ENCODE measurements at regions not wholly inside any gene's neighbourhood (a gene's known extent, or its start where the extent isn't known, plus 50 kb on each side); places are given as distances from the start of the nearest gene placed in this dataset.

DNA sequence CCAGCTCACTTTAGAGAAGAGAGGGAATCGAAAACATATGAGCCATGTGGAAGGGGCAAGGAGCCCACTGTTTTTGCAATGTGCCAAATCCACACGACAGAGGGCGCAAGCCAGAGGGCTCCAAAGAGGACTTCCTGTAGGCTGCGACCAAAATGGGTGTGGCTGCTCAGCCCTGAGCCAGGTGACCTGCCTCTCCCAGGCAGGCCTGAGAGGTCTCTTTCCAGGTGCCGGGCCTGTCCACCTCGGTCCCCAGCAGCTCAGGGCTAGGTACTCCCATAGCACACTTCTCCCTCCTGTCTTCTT, 153.8 kb downstream of the TTC32 start:
- DNase-seq (ENCODE audit: low read depth): no peak

DNA sequence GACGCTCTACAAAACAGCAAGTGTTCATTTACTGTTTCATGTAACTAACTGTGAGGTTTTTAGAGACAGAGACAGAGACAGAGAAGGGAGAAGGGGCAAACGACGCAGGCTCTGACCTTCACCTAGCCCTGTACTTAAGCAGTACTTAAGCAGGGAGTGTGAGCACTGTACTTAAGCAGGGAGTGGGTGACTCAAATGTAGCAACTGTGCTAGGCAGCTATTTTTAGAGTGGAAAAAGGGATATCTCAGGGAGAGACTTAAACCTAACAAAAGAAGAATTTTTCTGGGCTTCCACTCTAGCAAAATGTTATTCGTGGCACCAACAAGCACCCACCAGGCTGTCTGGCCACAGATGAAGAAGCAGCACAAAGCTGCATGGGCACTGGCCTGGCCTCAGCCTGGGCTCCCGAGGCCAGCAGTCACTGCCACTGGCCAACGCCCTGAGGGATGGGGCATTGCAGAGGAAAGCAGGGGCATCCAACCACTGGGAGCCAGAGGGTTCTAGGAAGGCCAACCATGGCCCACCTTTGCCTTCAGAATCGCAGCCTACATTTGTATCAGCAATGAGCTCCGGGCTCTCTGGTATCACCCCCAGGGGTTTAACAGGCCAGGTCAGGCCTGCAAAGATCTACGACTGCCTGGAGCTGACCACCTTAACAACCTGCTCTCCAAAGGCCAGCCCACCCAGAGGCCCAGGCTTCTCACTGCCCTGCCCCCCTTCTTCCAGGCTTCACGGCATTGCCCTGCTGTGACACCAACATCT, 154.3 kb downstream of the TTC32 start:
- DNase-seq (ENCODE audit: low read depth): no peak

DNA sequence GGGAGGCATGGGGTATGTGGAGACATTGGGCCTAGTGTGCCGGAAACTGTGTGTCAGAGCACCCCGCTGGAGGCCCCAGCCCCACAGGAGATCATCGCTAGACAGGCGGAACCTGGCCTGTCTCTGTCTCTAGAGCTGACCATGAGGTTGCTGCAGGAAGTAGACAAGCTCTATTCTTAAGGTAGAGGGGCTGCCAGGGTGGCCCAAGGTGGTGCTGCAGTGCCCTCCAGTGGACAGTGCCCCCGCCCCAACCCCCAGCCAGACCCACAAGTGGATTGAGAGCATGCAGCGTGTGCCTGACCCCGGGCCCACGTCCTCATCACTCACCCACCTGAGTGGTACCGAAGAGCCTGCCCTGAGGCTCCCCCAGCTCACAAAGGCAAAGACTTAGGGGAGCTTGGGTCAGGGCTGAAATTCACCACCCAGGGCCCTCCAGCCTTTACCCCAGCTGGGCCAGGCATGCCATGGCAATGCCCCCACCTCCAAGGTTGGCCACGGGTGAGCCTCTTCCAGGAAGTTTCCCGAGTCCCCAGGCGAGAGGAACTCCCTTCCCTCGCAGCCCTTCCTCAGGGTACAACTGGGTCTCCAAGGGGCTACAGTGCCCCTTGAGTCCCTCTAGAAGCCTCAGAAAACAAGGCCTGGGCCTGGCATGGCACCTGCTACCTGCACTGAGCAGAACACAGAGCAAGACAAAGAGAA, 155.0 kb downstream of the TTC32 start:
- DNase-seq (ENCODE audit: low read depth): no peak

DNA sequence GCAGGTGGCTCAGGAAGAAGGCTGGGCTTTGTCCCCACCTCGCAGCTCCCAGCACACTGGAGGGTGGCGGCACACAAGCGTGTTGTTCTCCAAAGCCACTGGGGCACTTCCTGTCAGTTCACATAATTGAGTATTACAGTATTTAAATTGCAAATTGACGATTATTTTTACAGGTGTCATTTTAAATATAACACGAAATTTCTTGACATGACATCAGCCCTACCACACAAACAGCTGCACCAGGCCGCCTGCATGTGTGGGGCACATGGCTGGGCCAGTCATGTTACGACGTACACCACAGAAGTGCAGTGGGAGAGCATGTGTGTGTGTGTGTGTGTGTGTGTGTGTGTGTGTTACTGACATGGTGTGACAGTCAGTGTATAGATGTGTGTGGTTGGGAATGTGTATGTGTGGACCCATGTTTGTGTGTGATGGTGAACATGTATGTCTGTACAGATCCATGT, 155.6 kb downstream of the TTC32 start:
- DNase-seq (ENCODE audit: low read depth): no peak

DNA sequence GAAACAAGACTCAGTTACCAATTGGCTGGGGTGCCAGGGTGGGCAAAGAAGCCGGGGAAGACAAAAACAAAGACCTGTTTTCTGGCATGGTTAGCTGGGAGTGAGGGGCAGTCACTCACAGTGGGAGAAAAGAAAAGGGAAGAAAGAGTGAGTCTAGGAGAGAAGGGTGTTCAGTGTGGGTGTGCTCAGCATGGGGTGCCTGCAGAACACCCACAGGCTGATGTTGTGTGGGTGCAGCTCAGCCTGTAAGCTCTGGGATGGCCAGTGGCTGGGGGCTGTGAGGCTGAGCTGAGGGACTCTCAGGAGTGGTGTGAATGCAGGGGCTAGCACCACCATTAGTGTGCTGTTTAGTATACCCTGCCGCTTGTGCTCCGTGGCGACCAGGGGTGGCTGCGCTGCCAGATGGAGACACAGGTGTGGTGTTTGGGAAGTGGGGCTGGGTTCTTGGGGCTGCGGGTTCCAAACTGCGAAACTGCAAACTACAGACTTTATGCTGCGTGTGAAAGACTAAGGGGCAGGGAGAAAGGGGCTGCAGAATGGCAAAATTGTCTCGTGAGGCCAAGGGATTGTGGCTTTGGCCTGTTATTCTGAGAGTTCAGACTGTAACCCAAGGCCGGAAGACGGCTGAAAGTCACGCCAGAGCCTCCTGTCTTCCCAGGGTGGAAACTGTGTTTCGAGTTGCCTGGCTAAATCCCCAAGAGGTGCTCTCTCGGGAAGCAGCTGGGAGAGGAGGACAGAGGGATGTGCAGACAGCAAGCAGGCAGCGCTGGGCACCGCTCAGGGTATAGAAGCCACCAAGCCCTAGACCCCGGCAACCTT, 156.3 kb downstream of the TTC32 start:
- DNase-seq (ENCODE audit: low read depth): no peak

DNA sequence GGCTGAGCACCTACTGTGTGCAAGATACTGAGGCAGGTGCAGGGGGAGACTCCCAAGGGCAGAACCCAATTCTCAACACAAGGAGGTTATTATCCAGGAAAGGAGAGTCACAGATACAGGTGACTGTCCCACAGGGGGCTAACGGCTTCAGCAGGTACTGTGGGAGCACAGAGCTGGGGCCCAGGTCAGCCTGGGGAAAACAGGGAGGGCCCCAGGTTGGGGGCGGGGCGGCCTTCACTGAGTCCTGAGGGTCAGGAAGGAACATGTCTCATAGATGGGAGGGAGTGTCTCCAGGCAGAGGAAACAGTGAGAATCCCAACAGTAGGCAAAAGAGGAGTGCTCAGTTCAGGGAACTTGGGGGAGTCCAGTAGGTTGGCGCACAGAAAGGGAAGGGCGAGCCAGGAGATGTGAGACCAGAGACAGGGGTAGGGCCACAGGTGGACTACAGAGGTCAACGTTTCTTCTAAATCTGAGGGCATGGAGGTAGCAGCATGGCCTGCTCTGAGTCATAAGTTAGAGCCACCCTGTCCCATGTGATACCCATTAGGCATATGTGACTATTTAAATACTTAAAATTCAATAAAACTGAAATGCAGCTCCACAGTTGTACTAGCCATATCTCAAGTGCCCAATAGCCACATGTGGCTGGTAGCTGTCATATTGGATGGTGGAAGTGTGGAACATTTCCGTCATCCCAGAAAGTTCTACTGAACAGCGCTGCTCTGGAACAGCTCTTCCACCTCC, 157.2 kb downstream of the TTC32 start:
- no peak for DNase-seq (ENCODE audit: low read depth)

DNA sequence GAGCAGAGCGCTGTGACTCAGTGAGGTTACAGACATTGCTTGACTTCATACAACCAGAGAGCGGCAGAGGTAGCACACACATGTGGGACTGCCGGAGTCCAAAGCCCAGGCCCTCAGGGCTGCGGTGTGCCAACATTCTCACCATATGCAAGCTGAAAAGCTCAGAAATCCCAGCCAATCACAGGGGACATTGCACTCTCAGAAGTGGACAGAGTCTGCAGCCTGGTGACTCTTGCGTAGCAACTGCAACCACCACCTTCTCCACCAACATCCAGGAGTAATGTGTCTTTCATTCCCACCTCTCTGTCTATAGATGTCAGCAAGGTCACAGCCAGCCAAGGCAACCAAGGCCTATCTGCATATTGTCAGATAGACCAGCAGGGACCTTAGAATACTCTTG, 158.1 kb downstream of the TTC32 start:
- DNase-seq (ENCODE audit: low read depth): no peak

DNA sequence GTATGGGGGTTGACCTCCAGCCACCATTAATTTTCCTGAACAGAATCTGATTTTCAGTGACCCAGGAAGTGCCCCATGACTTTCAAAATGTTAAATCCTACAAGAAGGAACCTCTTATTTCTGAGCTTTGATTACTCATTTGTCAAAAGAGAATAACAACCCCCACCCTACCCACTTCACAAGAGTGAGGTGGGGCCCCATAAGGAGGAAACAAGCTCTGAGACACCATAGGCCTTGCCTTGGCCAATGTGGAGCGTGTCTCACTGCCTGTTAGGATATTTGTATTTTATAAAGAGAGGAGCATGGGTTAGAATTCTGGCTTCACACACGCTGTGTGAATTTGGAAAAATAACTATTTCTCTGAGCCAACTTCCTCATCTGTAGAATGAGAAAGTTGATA, 158.9 kb downstream of the TTC32 start:
- no peak for DNase-seq (ENCODE audit: low read depth)

DNA sequence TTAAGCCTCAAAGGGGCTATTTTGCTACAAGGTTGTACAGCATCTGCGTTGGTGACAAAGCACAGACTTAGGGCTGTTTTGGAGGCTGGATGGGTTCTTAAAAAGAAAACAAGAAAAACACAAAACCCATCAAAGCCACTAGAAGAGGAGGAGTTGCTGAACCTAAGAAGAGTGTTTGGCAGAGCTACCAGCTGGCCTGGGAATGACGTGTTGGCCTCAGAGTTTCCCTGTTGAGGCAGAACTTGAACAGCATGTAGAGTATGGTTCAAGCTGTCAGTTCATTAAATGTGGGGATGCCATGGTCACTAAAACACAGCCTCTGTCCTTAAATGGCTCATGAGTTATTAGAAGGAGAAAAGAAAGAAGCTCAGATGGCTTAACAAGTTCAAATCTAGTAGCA, 162.5 kb downstream of the TTC32 start:
- no peak for DNase-seq (ENCODE audit: low read depth)

DNA sequence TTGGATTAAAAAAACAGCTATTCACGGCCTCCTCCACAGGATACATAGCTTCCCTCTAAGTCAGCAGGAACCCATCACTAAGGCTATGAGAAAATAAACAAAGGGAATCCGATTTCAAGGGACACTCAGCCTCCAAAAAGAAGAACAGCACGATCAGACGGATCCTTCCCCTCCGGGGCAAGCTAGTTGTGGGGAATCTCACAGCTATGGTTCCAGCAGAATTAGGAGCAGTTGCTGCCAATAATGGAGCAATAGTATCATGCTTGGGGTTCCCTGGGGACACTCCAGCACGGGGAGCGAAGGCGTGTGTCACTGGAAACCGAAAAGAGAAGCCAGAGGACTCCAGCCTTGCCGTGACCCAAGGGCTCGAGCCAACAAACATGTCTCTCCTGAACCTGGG, 163.1 kb downstream of the TTC32 start:
- DNase-seq (ENCODE audit: low read depth): no peak

DNA sequence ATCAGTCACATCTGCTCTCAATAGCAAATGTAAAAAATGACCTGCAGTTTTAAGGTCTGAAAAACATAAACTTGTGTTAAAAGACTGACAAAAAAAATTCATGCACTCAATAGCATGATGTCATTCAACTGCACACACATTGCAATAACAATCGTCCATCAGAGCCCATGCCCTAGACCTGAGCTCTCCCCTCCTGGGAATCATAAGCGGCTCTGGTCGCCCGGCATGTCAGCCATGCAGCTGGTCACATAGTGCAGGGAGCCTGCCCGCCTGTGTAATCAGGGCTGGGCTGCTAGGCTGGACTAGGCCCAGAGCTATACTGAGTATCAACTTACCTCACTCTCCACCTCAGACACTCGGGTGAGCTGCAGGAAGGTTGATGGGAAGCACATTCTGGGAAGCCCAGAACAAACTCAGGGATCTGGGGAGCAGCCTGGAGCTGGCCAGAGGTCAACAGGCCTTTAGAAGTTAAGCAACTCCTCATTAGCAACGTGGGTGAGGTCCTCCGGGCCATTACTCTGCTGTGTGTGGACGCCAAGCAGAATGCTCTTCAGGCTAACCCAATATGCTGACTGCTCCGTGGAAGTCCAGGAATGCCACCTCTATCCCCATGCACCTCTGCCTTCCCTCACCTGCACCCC, 165.5 kb downstream of the TTC32 start:
- DNase-seq (ENCODE audit: low read depth): no peak

DNA sequence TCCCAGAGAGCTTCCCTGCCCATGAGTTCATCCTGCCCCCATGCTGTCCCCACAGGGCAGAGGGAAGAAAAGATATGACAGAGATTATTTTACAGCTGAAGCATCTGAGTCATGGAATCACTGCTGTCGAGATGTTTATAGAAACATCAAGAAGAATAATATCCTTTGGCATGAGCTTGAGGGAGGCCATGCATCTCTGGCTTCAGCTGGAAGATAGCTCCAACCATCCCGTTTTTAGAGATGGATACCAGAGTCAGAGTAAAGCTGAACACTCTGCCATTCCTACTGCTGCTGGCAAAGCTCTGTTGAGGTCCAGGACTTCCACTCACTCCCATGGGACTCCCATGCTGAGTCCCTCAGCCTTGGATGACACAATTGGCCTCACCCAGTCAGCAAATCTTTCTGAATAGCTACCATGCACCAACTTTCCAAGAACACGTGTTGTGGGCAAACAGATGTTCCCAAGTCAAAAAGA, 167.8 kb downstream of the TTC32 start:
- no peak for DNase-seq (ENCODE audit: low read depth)

DNA sequence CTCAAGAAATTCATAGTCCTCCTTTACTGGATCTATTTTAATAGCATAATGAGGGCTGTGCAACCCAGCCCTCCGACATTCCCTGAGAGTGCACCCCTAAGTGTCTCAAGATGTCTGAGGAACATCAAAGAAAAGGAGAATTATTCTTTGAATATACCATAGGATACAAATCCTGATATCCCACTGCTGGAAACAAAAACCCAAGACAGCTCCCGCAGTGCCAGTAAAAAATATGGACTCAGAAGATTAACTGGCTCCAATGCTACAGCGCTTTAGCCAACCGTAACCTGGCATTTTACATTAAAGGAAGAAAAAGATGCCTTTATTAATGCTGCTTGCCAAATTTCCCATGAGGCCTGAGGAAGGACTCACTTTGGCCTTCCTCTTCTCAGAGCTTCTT, 168.4 kb downstream of the TTC32 start:
- no peak for DNase-seq (ENCODE audit: low read depth)

DNA sequence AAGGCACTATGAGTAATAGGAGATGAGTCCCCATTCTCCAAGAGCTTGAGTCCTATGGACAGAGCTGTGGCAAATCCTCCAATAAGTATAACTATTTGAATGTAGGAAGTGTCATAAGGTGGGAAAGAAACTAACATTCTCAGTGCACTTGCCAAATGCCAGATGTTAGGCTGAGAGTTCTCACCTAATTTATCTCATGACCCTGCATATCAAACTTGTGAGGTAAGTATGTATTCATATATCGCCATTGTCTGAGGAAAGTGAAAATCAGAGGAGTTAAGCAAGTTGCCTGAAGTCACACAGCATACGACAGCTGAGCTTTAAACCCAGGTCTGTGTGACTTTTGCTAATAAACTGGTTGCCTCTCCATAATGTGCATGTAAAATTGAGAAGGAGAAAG, 169.5 kb downstream of the TTC32 start:
- no peak for DNase-seq (ENCODE audit: low read depth)

DNA sequence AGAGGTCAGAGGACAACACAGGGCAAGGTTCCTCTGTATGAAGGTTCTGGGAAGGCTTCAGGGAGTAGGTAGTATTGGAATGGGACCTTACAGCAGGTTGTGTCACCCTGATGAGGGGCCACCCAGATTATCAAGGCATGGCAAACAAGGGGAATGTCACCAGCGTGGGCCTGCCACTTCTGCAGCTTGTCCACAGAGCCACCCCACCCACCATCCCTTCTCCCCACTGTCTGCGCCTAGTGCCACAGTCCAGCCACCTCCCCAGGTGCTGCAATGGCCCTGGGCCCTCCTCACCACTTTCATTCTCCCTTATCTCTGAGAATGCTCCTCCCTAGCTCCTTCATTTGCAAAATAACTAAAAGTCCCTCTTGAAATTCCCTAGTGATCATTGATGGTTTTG, 170.3 kb downstream of the TTC32 start:
- no peak for DNase-seq (ENCODE audit: low read depth)

DNA sequence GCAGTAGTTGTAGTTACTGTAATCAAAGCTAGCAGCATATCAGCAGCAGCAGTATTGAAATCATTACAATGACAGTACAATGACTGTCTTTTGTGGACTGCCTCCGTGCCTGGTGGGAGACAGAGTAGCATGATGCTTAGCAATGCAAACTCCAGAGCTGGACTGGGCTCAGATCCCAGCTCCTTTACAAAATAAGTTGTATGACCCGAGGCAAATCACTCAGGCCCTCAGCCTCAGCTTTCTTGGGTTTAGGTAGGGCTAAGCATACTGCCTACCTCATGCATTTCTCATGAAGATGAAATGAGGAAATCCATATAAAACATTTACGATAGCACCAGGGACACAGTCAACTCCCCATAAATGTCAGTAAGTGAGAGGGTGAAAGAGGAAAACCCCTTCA, 170.7 kb downstream of the TTC32 start:
- DNase-seq (ENCODE audit: low read depth): no peak

DNA sequence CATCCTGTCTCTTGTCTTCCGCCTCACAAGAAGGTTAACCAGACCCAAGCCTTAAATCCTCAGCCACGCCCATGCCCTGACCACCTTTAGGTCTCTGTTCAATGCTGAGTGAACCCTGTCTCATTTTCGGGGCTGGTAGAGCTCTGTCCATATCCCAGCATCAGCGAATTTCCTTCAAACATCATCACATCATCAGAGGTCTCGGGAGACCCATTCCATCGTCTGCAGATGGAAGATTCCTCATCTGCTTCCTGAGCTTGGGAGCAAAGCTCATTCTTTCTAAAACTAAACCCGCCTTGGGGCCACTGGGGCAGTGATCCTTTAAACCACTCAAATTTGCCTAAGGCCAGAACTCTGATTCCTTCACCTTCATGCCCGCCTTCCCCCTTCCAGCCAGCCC, 173.7 kb downstream of the TTC32 start:
- no peak for DNase-seq (ENCODE audit: low read depth)

DNA sequence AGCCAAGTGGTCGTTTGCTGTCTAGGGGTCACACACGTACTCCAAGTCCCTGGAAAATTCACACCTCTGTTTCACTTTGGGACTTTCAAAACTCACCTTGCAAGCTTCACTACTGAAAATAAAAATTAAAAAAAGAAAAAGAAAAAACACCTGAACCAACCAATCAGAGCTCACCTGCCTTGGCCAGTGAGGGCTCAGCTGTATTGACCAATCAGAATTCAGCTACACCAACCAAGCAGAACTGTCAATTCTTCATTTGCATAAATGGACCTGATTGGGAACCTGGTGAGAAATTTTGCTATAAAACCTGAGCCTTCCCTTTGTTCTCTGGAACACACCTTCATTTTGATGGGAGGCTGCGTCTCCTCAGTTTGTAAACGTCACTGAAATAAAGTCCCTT, 176.4 kb downstream of the TTC32 start:
- DNase-seq (ENCODE audit: low read depth): no peak

DNA sequence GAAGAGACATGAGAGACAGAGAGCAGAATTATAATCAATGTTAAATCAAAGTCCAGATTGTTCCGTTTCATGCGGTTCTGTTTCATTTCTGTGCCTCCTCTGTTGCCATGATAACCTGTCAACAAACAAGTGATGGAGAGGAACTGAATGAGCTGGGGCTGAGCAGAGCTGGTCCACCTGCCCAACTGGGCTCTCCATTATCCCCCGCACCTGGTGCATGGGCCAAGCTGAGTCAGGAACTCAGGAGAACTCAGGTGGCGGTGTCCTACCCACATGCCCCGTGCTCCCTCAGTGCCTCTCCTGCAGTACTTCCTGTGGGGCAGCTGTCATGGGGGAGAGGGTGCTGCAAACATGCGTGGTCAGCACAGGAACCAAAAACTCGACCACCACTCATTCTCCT, 178.8 kb downstream of the TTC32 start:
- no peak for DNase-seq (ENCODE audit: low read depth)

DNA sequence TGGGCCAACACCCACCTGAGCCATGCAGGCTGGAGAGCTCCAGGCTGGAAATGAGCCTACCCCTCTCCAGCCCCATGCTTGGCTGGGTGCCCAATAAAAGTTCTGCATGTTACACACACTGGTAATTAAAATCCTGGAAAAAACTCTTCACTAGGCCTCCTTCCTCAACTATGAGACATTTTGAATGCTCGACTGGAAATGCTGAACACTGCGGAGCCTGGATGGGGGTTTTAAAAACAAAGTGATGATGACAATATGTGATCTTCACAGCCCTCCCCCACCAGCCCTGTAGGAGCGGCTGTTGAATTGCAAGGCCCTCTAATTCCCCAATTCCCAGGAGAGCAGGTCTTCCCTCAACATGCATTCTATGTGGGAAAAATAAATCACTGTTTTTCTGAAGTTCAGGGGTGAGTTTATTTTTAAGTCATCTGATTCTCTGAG, 179.2 kb downstream of the TTC32 start:
- no peak for DNase-seq (ENCODE audit: low read depth)

DNA sequence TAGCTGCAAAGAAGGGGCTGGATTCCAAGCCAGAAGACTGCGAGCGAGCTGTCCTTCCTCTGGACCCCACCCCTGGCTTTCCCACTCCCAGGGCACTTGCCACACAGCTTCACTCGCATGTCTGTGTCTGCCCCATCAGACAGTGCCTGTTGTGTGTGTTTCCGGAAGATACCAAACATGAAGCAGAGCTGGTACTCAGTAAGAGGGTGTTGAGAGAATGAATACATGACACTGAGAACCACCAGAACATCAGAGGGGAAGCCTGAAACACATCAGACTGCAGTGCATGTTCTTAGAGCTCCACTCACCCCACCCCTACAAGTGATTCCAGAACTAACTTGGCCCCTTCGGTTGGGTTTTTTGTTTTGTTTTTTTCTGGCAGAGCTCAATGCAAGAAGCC, 181.5 kb downstream of the TTC32 start:
- no peak for DNase-seq (ENCODE audit: low read depth)

DNA sequence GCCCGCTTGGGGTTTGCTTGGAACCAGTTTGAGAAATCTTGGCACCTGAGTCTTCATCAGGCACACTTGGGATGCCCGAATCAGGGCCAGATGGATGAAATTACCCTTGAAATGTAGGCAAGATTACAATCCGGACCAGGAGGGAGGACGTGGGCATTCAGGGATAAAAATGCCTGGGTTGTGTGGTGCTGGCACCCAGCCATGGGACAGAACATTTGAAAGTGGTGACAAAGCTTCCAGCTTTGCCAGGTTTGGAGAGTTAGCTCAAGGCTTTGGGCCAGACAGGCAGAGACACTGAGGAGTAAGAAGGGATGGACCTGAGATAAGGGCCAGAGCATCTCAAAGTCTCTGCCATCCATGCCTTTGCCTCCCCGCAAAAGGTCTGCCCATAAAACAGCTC, 182.2 kb downstream of the TTC32 start:
- no peak for DNase-seq (ENCODE audit: low read depth)

Data from HS-5 (cell line).